HuH-7 (cell line): ENCODE measurements at regions not wholly inside any gene's neighbourhood (a gene's known extent, or its start where the extent isn't known, plus 50 kb on each side); places are given as distances from the start of the nearest gene placed in this dataset.

ENCODE experiments used
- DNase-seq: peaks from one replicate; pipeline ENCODE4 v3.0.0; 2011; ENCODE audit warnings: low spot score

- DNase-seq: no peak
Observed at GRCh38 chr21:43364261-43364510, 62.7 kb downstream of the SIK1 start.

GRCh38 chr21:43363506-43364260, 63.2 kb downstream of the SIK1 start:
- DNase-seq: no peak

GRCh38 chr21:43362915-43363314, 64.0 kb downstream of the SIK1 start:
- DNase-seq: no peak

- no peak for DNase-seq
Observed at GRCh38 chr21:43362321-43362791, 64.6 kb downstream of the SIK1 start.

DNA sequence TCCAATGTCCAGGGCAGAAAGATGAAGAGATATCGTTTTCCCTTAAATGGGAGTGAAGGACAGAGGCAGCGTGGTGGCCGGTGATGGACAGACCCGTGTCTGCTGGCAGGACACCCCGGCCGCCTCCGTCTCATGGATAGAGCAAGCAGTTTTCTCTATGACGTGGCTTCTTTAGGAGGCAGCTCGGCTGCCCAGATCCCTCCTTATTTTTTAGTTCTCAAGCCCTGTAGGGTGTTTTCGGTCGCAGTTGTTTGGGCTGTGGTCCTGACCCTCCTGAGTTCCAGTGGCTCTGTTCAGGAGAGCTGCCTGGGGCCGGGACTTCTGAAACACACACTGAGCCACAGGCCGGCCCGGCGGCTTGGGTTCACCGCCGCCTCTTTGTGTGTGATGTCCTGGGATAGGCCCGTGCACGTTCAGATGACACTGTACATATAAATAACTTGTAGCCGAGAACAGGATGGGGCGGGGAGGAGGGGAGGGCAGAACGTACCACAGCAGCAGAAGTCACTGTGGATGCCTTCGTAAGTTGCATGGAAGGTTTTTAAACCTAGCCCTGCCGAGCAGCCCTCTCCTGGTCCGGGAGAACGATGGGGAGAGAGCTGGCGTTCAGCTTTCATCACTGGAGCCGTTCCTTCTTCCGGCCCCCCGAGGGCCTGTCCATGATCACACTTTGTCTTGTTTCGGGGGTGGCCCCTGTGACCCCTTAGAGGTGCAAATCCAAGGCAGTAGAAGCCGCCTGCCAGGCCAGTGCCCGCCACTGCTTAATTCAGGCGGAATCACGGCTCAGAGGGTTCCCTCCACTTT, 65.2 kb downstream of the SIK1 start:
- no peak for DNase-seq

GRCh38 chr21:43361127-43361492, 65.8 kb downstream of the SIK1 start:
- DNase-seq: no peak

DNA sequence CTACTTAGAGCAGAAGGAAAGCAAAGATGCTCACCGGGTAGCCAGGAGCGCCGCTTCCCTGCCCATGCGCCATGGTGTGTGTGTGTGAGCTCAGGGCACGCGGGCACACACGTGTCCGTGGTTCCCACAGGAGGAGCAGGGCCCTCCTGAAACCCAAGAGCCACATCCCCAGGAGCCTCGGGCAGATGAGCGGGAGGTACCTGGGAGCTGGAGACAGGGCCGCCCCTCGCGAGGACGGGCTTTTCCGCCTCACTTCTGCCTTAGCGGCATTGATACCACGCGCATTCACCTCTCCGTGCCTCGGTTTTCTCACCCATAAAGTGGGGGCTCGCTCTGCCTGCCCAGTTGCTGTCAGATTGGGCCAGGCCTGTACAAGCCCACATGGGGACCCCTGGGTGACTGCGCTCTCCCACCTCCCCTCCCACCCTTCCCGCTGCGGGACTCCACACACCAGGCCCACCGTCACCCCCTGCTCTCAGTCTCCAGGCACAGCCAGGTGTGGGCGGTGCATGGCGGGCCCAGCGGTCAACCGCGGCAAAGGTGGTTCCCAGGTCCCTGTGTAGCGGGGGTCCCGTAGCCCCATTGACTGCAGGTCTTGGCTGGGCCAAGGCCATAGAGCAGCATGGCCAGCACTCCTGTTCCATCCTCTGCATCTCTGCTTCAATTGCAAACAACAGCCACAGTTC, 66.3 kb downstream of the SIK1 start:
- DNase-seq: no peak

- no peak for DNase-seq
Observed at GRCh38 chr21:43358940-43359822, 67.8 kb downstream of the SIK1 start.

DNA sequence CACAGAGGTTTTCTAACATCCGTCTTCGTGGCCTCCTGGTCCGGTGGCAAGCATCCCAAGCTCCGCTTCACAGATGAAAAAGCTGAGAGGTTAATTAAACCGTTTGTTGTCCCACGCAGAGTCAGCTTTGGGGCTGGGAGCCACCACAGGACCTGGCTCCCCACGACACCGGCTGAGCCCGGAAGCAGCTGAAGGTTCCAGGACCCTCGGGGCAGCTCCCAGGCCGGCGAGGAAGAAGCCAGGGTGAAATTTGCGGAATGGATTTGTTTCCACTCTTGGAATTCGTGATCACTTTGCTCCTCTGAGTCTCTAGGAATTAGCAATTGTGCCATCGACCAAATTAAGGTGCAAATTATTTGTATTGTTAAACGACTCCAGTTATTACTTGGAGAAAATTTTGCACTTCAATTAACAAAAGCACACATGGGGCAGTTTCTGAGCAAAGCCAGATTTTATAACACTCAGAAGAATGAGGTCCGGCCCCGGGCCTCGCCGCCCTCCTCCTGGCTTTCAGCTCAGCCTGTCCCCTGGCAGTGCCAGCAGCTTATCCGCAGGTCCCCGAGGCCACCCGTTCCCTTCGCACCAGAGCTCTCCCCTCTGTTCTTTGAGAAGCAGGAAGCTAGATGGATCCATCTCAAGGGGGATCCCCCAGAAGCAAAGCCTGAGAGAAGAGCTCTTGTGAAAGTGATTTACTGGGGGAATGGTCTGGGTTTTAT, 69.1 kb downstream of the SIK1 start:
- no peak for DNase-seq

DNA sequence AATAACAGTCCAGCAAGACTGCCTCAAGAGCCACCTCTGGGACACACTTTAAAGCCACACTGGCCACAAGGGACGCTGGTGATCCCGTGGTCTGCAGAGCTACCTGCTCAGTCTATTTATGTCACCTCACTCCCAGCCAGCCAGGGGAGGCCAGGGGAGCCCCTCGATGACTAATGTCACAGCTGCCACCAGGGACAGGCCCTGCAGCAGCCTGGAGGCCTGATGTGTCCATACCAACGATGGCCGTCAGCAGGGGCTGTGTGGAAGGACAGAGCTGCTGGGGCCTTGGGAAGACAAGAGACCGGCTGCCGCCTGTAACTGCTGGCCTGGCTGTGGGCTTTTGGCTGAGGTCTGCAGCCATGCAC, 71.0 kb downstream of the SIK1 start:
- peak; percentile 83 for DNase-seq

- no peak for DNase-seq
Observed at GRCh38 chr21:43355266-43355924, 71.5 kb downstream of the SIK1 start.

DNA sequence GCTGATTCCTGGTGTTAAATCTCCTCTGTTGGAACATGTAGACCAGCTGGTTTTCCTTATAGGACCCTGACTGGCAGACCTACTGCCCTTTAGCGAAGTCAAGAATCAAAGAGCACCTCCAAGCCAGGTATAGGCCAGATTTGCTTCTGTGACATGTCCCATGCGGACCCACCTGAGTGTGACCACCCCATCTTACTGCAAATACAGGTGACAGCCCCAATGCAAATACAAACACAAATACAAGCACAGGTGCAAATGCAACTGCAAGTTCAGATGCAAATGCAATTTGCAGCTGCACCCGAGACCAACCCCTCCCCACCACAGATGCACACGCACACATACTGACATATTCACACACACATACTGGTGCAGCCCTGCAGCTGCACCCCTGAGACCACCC, 72.3 kb downstream of the SIK1 start:
- no peak for DNase-seq

- no peak for DNase-seq
Observed at GRCh38 chr21:43354026-43354420, 72.9 kb downstream of the SIK1 start.

GRCh38 chr21:43353282-43354025, 73.5 kb downstream of the SIK1 start:
- no peak for DNase-seq

DNA sequence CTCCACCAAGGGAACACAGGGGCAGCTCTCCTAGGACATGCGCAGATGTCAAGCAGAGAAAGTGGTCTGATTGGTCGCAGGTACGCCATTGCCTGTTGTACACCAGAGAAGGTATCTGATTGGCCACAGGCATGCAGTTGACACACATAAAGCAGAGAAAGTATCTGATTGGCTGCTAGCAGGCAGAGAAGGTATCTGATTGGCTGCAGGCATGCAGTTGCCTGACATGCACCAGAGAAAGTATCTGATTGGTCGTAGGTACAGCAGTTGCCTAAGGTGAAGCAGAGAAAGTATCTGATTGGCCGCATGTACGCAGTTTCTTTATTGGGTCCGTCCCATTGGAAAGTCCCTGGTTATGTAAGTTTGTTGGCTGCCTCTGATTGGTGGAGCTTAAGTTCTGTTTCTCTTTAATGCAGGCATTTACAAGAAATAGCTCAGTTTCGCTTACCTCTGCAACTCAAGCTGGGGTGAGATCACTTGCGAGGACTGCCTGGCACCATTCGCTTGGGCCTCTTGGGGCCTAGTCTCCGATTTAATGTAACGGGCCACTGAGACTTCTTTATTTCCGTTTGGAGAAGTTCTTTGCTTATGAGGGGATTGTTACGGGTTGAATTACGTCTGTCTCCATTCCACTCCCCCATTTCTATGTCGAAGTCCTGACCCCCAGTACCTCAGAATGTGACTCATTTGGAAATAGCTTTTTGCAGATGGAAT, 74.2 kb downstream of the SIK1 start:
- DNase-seq: no peak

DNA sequence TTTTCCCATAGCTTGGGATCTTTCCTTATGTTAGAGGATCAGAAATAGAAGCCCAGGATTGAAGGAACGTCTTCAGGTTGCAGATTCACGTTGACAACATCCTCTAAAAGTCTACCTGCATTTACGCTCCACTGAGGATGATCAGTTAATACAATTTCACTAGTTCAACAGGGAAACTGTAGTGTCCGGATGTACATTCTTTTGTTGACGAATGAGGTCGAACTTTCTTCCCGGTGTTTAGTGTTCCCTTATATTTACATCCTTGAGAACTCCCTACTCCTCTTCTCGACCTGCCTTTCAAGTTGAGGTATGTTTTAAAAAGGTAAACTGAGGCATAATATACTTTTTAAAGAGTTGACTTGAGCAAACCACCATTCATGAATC, 74.8 kb downstream of the SIK1 start:
- DNase-seq: no peak

DNA sequence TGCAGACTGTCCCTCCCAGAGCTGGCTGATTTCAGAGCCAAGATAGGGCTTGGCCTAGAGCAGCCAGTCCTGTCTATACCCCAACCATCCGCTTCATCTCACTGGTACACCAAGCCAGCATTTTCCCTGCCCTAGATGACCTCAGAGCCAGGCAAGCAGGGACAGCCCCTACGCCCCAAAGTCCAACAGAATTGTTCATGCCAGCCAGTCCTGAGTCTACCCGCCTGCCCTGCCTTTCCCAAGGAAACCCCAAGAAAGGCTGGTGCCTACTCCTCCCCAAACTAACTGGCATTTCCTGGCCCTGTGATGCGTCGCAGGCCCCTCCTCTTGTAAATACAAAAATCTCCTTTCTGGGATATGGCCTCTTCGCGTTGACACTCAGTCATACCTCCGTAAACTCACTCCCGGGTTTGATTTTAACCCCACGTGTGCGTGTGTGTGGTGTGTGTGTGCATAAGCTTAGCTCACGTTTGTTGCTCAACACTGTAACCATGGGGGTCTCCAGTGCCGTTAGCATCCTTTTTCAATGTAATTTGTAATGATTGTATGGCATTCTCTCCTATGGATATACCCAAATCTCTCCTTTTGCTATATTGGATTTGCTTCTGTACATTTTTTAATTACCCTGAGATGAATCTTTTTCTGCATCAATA, 75.3 kb downstream of the SIK1 start:
- DNase-seq: no peak

DNA sequence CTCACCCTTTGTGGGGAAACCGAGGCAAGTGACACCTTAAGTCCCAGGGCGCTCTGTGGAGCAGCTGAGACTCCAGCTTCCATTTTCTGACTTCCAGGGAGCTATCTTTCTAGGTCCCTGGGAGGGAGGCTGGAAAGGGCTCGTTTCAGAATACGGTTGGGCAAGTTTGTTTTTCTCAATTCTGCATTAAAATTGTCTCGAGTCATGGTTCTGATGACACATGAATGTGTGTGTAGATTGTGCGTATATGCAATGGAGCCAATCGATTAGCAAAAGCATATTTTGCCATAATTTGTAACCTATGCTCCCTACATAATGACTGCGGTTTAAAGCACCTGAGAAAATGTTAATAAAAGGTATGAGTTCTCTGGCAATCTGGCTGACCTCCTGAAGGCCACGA, 77.3 kb downstream of the SIK1 start:
- no peak for DNase-seq

- no peak for DNase-seq
Observed at GRCh38 chr21:43348801-43349261, 78.1 kb downstream of the SIK1 start.
